Neural progenitor cell (in vitro differentiated cells): ENCODE measurements at regions not wholly inside any gene's neighbourhood (a gene's known extent, or its start where the extent isn't known, plus 50 kb on each side); places are given as distances from the start of the nearest gene placed in this dataset.

Experiments
- DNase-seq: peaks from one replicate; pipeline ENCODE4 v3.0.0-alpha.2; 2016; ENCODE audit warnings: low spot score
- H2AFZ ChIP-seq: fragments of 200-600 bp; sonication (generic); replicated peaks from 2 replicates; pipeline ENCODE4 v1.6.1; 2016; ENCODE audit warnings: antibody characterized with exemption
- H3F3A ChIP-seq: fragments of 200-600 bp; sonication (generic); 2 replicates; pipeline ENCODE4 v1.6.1; 2016; ENCODE audit warnings: antibody characterized with exemption, low read depth
- H3K27ac ChIP-seq: fragments of 200-600 bp; sonication (generic); 2 replicates; pipeline ENCODE4 v1.5.1; 2016; ENCODE audit warnings: mild to moderate bottlenecking
- H3K27me3 ChIP-seq: fragments of 200-600 bp; sonication (generic); 2 replicates; pipeline ENCODE4 v1.6.1; 2016; ENCODE audit warnings: mild to moderate bottlenecking, moderate library complexity
- H3K36me3 ChIP-seq: fragments of 200-600 bp; sonication (generic); 2 replicates; pipeline ENCODE4 v1.5.1; 2016
- H3K4me1 ChIP-seq: fragments of 200-600 bp; sonication (generic); 2 replicates; pipeline ENCODE4 v1.6.1; 2016; ENCODE audit warnings: mixed run types
- H3K4me2 ChIP-seq: fragments of 200-600 bp; sonication (generic); 2 replicates; pipeline ENCODE4 v1.6.1; 2016
- H3K4me3 ChIP-seq: fragments of 200-600 bp; sonication (generic); 2 replicates; pipeline ENCODE4 v1.5.1; 2016
- H3K79me2 ChIP-seq: fragments of 200-600 bp; sonication (generic); 2 replicates; pipeline ENCODE4 v1.6.1; 2016; ENCODE audit warnings: low read depth
- H3K9ac ChIP-seq: fragments of 200-600 bp; sonication (generic); 2 replicates; pipeline ENCODE4 v1.6.1; 2016
- H3K9me3 ChIP-seq: fragments of 200-600 bp; sonication (generic); 2 replicates; pipeline ENCODE4 v1.5.1; 2016; ENCODE audit warnings: low read depth
- H4K20me1 ChIP-seq: fragments of 200-600 bp; sonication (generic); 2 replicates; pipeline ENCODE4 v1.6.1; 2016; ENCODE audit warnings: low read depth
- H3K27ac Mint-ChIP-seq: 3 replicates; pipeline ENCODE4 v1.8.0; 2021; ENCODE audit warnings: mixed read lengths
- H3K27me3 Mint-ChIP-seq: 2 replicates; pipeline ENCODE4 v1.8.0; 2022; ENCODE audit warnings: low read depth, mild to moderate bottlenecking, inconsistent platforms, moderate library complexity, mixed read lengths; ENCODE audit not compliant: insufficient read depth
- H3K36me3 Mint-ChIP-seq: 3 replicates; pipeline ENCODE4 v1.8.0; 2021; ENCODE audit warnings: mixed read lengths
- H3K4me1 Mint-ChIP-seq: 3 replicates; pipeline ENCODE4 v1.8.0; 2021; ENCODE audit warnings: mixed read lengths
- H3K4me3 Mint-ChIP-seq: 3 replicates; pipeline ENCODE4 v1.8.0; 2021; ENCODE audit warnings: mild to moderate bottlenecking, moderate library complexity, mixed read lengths
- H3K9me3 Mint-ChIP-seq: 3 replicates; pipeline ENCODE4 v1.8.0; 2020; ENCODE audit warnings: mixed read lengths
- EZH2 ChIP-seq: fragments of 200-600 bp; sonication (generic); IDR thresholded peaks from 2 replicates; pipeline ENCODE4 v1.6.1; 2017; ENCODE audit warnings: antibody characterized with exemption, mild to moderate bottlenecking, moderate library complexity
- EZH2phosphoT487 ChIP-seq: fragments of 200-600 bp; sonication (generic); IDR thresholded peaks from 2 replicates; pipeline ENCODE4 v1.6.1; 2017; ENCODE audit warnings: antibody characterized with exemption
- TF ChIP-seq, protein P1 (sequence below): fragments of 200-600 bp; sonication (generic); IDR thresholded peaks from 2 replicates; pipeline ENCODE4 v1.5.1; 2017; ENCODE audit warnings: antibody characterized with exemption, mild to moderate bottlenecking

DNA sequence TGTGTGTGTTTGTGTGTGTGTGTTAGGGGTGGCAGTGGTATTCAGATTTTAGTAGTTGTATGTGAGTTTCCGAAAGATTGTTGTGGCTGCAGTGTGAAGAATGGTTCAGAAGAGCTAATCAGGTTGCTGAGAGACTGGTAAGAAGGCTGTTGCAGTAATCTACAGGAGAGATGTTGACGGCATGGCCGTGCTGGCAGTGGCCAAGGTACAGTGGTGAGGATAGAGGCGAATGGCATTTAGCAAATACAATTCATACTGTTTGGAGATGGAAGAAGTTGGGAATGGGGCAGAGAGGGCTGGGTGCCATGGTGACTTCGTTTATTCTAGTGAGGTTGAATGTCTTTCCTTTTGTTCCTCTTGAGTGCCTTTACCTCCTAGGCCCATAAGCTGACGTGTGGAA, 77.5 kb upstream of the SPATA31D4 start:
- Histone ChIP-seq H3K79me2 (no peaks in the 10 kb centered on the region), H3K27me3 (no peaks in the 10 kb centered on the region), H3K36me3 (no peaks in the 10 kb centered on the region), H3K27ac (no peak overlapping the region), H3K4me3 (no peak overlapping the region), H3K9me3 (no peaks in the 10 kb centered on the region), H3K4me1 (no peaks in the 10 kb centered on the region), H3F3A (no peaks in the 10 kb centered on the region), H3K9ac (no peak overlapping the region), H2AFZ (no peak overlapping the region), H3K4me2 (no peak overlapping the region), H4K20me1 (no peaks in the 10 kb centered on the region)
- Mint-ChIP-seq H3K27me3 (peaks cover 2% of the 10 kb centered on the region), H3K4me1 (no peaks in the 10 kb centered on the region), H3K4me3 (no peak overlapping the region), H3K36me3 (no peaks in the 10 kb centered on the region), H3K9me3 (no peaks in the 10 kb centered on the region), H3K27ac (no peak overlapping the region)
- no peak for DNase-seq
- TF ChIP-seq EZH2 (no peak), EZH2phosphoT487 (no peak)
- TF ChIP-seq, protein P1, sequence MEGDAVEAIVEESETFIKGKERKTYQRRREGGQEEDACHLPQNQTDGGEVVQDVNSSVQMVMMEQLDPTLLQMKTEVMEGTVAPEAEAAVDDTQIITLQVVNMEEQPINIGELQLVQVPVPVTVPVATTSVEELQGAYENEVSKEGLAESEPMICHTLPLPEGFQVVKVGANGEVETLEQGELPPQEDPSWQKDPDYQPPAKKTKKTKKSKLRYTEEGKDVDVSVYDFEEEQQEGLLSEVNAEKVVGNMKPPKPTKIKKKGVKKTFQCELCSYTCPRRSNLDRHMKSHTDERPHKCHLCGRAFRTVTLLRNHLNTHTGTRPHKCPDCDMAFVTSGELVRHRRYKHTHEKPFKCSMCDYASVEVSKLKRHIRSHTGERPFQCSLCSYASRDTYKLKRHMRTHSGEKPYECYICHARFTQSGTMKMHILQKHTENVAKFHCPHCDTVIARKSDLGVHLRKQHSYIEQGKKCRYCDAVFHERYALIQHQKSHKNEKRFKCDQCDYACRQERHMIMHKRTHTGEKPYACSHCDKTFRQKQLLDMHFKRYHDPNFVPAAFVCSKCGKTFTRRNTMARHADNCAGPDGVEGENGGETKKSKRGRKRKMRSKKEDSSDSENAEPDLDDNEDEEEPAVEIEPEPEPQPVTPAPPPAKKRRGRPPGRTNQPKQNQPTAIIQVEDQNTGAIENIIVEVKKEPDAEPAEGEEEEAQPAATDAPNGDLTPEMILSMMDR: no peak

DNA sequence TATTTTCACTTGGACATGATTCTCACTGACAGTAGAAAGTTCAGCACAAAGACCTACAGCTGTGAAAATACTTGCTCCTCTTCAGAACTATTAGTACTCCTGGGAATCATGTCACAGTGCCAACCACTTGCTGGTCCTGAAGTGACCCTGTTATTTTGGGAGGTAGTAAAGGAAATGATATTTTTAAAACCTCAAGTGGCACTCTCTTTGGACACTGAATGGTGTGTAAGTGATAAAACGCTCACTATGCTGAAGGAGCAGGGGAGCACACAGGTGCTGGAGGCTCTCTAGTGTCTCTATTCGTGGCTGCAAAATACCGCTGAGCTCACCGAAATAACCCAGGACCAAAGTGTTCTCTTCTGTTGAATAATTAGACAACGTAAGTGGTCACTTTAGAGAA, 76.9 kb upstream of the SPATA31D4 start:
- Histone ChIP-seq H3K9me3 (no peaks in the 10 kb centered on the region), H3K9ac (no peak overlapping the region), H4K20me1 (no peaks in the 10 kb centered on the region), H3K36me3 (no peaks in the 10 kb centered on the region), H2AFZ (no peak overlapping the region), H3F3A (no peaks in the 10 kb centered on the region), H3K27ac (no peak overlapping the region), H3K79me2 (no peaks in the 10 kb centered on the region), H3K4me3 (no peak overlapping the region), H3K27me3 (no peaks in the 10 kb centered on the region), H3K4me1 (no peaks in the 10 kb centered on the region), H3K4me2 (no peak overlapping the region)
- Mint-ChIP-seq H3K4me1 (no peaks in the 10 kb centered on the region), H3K27me3 (peaks cover 2% of the 10 kb centered on the region), H3K4me3 (no peak overlapping the region), H3K27ac (no peak overlapping the region), H3K36me3 (no peaks in the 10 kb centered on the region), H3K9me3 (no peaks in the 10 kb centered on the region)
- TF ChIP-seq EZH2 (no peak), EZH2phosphoT487 (no peak)
- TF ChIP-seq, protein P1: no peak
- no peak for DNase-seq

DNA sequence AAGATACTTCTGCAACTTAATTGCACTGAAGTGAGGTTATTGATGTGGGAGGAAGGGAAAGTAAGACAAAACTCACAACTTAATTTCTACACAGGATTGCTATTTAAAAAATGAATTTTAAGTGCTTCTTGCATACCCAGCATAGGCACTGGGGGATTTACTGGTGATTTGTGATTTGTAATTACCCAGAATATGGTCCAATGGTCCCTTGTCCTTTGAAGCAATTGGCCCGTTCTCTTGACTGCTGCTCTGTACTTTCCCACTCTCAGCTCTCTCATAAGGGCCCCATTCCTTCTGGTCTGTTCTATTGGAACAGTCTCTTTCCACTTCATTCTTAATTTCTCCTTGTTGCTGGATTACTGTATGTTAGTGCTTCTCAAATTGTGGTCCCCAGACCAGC, 75.4 kb upstream of the SPATA31D4 start:
- no peaks in the 10 kb centered on the region for H3K36me3 ChIP-seq
- H4K20me1 ChIP-seq: no peaks in the 10 kb centered on the region
- H3K9me3 ChIP-seq: no peaks in the 10 kb centered on the region
- H3K27me3 ChIP-seq: no peaks in the 10 kb centered on the region
- no peak overlapping the region for H3K27ac ChIP-seq
- H3K4me1 ChIP-seq: no peaks in the 10 kb centered on the region
- Mint-ChIP-seq H3K27ac (no peak overlapping the region), H3K27me3 (peaks cover 2% of the 10 kb centered on the region), H3K36me3 (no peaks in the 10 kb centered on the region), H3K9me3 (no peaks in the 10 kb centered on the region), H3K4me3 (no peak overlapping the region), H3K4me1 (no peaks in the 10 kb centered on the region)
- no peaks in the 10 kb centered on the region for H3F3A ChIP-seq
- H3K4me3 ChIP-seq: no peak overlapping the region
- H2AFZ ChIP-seq: no peak overlapping the region
- H3K9ac ChIP-seq: no peak overlapping the region
- TF ChIP-seq EZH2phosphoT487: no peak
- TF ChIP-seq, protein P1: no peak
- no peak overlapping the region for H3K4me2 ChIP-seq
- no peaks in the 10 kb centered on the region for H3K79me2 ChIP-seq
- DNase-seq: no peak

DNA sequence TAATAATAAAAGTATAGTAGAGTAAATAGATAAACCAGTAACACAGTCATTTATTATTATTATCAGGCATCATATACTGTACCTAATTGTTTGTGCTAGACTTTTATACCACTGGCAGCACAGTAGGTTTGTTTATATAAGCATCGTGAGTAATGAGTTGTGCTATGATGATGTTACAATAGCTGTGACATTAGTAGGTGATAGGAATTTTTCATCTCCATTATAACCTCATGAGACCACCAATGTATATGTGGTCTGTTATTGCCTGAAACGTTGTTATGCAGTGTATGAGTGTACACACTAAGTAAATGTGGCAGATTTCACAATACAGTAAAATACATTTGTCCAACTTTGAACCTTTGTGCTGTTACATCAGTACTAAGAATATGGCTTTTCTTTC, 72.7 kb upstream of the SPATA31D4 start:
- Mint-ChIP-seq H3K4me3 (no peak overlapping the region), H3K27me3 (peaks cover 4% of the 10 kb centered on the region), H3K4me1 (no peaks in the 10 kb centered on the region)

More for the DNA sequence above, 72.7 kb upstream of the SPATA31D4 start:
- no peaks in the 10 kb centered on the region for H3K9me3 ChIP-seq
- H2AFZ ChIP-seq: no peak overlapping the region
- H3K36me3 ChIP-seq: no peaks in the 10 kb centered on the region
- H3K27ac Mint-ChIP-seq: no peak overlapping the region
- H3K4me2 ChIP-seq: no peak overlapping the region
- no peaks in the 10 kb centered on the region for H3K9me3 Mint-ChIP-seq
- no peaks in the 10 kb centered on the region for H3F3A ChIP-seq
- TF ChIP-seq, protein P1: no peak
- no peak for TF ChIP-seq EZH2phosphoT487
- no peak for TF ChIP-seq EZH2
- no peaks in the 10 kb centered on the region for H3K4me1 ChIP-seq
- H3K36me3 Mint-ChIP-seq: no peaks in the 10 kb centered on the region
- DNase-seq: no peak
- no peak overlapping the region for H3K9ac ChIP-seq
- H3K79me2 ChIP-seq: no peaks in the 10 kb centered on the region
- H3K4me3 ChIP-seq: no peak overlapping the region
- H4K20me1 ChIP-seq: no peaks in the 10 kb centered on the region
- H3K27me3 ChIP-seq: no peaks in the 10 kb centered on the region
- no peak overlapping the region for H3K27ac ChIP-seq
